ENCODE measurements at regions not wholly inside any gene's neighbourhood (a gene's known extent, or its start where the extent isn't known, plus 50 kb on each side); places are given as distances from the start of the nearest gene placed in this dataset.
"Not testable (repeated sequence)": the region's sequence is repeated elsewhere in the genome, so short reads cannot be mapped to it uniquely, and the experiment has no call there.

DNA sequence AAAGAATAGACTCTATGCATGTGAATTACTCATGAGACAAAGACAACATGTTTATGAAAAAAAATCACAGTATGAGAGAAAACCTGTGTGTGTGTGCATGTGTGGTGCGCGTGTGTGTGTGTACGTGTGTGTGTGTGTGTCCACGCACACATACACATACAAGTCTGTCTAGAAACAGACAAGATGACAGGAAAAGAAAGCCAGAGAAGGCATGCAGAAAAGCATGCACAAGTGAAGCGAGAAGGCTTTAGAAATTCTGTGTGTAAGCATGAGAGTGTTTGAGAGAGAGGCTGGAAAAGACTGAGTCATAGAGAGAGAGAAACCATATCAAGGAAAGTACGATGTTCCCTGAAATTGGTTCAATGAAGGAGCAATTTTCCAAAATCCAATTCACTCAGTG, 566.4 kb upstream of the C16orf82 start (continued):
- TF ChIP-seq, protein P1, sequence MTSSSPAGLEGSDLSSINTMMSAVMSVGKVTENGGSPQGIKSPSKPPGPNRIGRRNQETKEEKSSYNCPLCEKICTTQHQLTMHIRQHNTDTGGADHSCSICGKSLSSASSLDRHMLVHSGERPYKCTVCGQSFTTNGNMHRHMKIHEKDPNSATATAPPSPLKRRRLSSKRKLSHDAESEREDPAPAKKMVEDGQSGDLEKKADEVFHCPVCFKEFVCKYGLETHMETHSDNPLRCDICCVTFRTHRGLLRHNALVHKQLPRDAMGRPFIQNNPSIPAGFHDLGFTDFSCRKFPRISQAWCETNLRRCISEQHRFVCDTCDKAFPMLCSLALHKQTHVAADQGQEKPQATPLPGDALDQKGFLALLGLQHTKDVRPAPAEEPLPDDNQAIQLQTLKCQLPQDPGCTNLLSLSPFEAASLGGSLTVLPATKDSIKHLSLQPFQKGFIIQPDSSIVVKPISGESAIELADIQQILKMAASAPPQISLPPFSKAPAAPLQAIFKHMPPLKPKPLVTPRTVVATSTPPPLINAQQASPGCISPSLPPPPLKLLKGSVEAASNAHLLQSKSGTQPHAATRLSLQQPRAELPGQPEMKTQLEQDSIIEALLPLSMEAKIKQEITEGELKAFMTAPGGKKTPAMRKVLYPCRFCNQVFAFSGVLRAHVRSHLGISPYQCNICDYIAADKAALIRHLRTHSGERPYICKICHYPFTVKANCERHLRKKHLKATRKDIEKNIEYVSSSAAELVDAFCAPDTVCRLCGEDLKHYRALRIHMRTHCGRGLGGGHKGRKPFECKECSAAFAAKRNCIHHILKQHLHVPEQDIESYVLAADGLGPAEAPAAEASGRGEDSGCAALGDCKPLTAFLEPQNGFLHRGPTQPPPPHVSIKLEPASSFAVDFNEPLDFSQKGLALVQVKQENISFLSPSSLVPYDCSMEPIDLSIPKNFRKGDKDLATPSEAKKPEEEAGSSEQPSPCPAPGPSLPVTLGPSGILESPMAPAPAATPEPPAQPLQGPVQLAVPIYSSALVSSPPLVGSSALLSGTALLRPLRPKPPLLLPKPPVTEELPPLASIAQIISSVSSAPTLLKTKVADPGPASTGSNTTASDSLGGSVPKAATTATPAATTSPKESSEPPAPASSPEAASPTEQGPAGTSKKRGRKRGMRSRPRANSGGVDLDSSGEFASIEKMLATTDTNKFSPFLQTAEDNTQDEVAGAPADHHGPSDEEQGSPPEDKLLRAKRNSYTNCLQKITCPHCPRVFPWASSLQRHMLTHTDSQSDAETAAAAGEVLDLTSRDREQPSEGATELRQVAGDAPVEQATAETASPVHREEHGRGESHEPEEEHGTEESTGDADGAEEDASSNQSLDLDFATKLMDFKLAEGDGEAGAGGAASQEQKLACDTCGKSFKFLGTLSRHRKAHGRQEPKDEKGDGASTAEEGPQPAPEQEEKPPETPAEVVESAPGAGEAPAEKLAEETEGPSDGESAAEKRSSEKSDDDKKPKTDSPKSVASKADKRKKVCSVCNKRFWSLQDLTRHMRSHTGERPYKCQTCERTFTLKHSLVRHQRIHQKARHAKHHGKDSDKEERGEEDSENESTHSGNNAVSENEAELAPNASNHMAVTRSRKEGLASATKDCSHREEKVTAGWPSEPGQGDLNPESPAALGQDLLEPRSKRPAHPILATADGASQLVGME (CRISPR knock-in tag; IDR thresholded peaks at IDR 0.05) = no peak

DNA sequence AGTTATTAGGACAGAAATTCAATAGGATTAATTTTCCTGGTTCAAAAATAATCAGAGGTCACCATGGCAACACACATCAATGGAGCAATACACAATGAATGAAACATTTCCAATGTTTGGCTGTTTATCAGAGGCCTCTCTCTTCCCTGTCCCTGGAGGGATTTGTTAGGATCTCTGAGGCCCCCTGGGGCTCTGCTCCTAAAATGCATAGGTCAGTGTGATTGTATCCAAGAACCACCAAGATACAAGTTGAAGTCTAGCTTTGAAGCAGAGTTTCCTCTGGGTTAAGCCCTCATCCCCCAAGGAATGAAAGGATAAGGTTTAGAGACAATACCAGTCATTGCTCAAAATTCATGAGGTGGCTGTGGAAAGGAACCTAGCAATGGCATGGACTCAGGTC, 561.2 kb upstream of the C16orf82 start:
- DNase-seq (ENCODE audit: extremely low read depth in 1 of 4, low spot score in 3 of 4) (no peak), ATAC-seq (no peak), FAIRE-seq (no peak)
- no peaks in the 10 kb centered on the region for H4K20me1 ChIP-seq (replicated peaks; ENCODE audit: control insufficient read depth, insufficient read depth, low read length)
- ChIA-PET CTCF (ENCODE audit: low intra/inter-chr PET ratio) (no interaction called here), POLR2A (interaction anchor here (1.1 kb wide), 1 partner anchor 12 kb away, joined by 4 read pairs; no protein-coding TSS in a partner anchor)
- H3K27me3 ChIP-seq (ENCODE audit: control insufficient read depth in 2 of 2, insufficient read depth in 2 of 2, low read length in 2 of 2) = no peaks in the 10 kb centered on the region; a peak in 1 of 5 replicates
- no peak overlapping the region for H2AFZ ChIP-seq (ENCODE audit: low read depth, low read length)
- in situ Hi-C loops (cut with MboI) (no loop called here), intact Hi-C loops (cut with micrococcal nuclease) (no loop called here)
- H3K9me3 ChIP-seq (replicated peaks; ENCODE audit: control insufficient read depth, insufficient read depth, low read depth, low read length) = no peaks in the 10 kb centered on the region
- H3K4me3 ChIP-seq = no peak overlapping the region
- no peak overlapping the region for H3K9ac ChIP-seq (ENCODE audit: insufficient read depth in 1 of 2, low read depth in 2 of 2, low read length in 2 of 2)
- H3K79me2 ChIP-seq (ENCODE audit: control insufficient read depth, insufficient read depth, low read length) = no peaks in the 10 kb centered on the region
- H3K4me2 ChIP-seq (ENCODE audit: insufficient read depth, low read length) = no peak overlapping the region
- TF ChIP-seq, protein P2, sequence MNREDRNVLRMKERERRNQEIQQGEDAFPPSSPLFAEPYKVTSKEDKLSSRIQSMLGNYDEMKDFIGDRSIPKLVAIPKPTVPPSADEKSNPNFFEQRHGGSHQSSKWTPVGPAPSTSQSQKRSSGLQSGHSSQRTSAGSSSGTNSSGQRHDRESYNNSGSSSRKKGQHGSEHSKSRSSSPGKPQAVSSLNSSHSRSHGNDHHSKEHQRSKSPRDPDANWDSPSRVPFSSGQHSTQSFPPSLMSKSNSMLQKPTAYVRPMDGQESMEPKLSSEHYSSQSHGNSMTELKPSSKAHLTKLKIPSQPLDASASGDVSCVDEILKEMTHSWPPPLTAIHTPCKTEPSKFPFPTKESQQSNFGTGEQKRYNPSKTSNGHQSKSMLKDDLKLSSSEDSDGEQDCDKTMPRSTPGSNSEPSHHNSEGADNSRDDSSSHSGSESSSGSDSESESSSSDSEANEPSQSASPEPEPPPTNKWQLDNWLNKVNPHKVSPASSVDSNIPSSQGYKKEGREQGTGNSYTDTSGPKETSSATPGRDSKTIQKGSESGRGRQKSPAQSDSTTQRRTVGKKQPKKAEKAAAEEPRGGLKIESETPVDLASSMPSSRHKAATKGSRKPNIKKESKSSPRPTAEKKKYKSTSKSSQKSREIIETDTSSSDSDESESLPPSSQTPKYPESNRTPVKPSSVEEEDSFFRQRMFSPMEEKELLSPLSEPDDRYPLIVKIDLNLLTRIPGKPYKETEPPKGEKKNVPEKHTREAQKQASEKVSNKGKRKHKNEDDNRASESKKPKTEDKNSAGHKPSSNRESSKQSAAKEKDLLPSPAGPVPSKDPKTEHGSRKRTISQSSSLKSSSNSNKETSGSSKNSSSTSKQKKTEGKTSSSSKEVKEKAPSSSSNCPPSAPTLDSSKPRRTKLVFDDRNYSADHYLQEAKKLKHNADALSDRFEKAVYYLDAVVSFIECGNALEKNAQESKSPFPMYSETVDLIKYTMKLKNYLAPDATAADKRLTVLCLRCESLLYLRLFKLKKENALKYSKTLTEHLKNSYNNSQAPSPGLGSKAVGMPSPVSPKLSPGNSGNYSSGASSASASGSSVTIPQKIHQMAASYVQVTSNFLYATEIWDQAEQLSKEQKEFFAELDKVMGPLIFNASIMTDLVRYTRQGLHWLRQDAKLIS (CRISPR knock-in tag; IDR thresholded peaks at IDR 0.05) = no peak
- TF ChIP-seq RFX1 (IDR thresholded peaks at IDR 0.05) = peak; percentile 38
- no peak for TF ChIP-seq MIER1 (IDR thresholded peaks at IDR 0.05; ENCODE audit: low read depth)
- TF ChIP-seq ZNF311 (CRISPR knock-in tag; IDR thresholded peaks at IDR 0.05) = no peak
- no peaks in the 10 kb centered on the region for H3K4me1 ChIP-seq (replicated peaks in 1 of 2; ENCODE audit: control insufficient read depth in 2 of 2, insufficient read depth in 2 of 2, low read length in 2 of 2)
- no peaks in the 10 kb centered on the region for H3K9me1 ChIP-seq (ENCODE audit: control insufficient read depth, insufficient read depth, low read length)
- H3K27ac ChIP-seq (ENCODE audit: extremely low read depth, low read depth, low read length) = no peak overlapping the region
- BruUV-seq (replicated peaks) = no TSS peak
- no peaks in the 10 kb centered on the region for H3K36me3 ChIP-seq (ENCODE audit: control insufficient read depth, insufficient read depth, low read length)

DNA sequence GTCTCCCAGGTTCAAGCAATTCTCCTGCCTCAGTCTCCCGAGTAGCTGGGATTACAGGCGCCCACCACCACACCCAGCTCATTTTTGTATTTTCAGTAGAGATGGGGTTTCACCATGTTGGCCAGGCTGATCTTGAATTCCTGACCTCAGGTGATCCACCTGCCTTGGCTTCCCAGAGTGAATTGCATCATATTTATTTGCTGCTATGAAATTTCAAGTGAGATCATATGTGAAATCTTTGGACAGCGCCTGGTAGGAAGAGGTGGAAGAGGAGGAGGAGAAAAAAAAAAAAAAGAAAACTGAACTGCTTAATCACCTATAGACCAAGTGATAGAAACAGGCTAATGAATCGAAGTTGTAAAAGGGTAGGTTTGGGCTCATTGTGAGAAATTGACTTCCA, 557.8 kb upstream of the C16orf82 start:
- FAIRE-seq; H3K9me3 ChIP-seq (replicated peaks; ENCODE audit: control insufficient read depth, insufficient read depth, low read depth, low read length); H3K9me1 ChIP-seq (ENCODE audit: control insufficient read depth, insufficient read depth, low read length); POLR2A ChIA-PET; H3K4me1 ChIP-seq (replicated peaks in 1 of 2; ENCODE audit: control insufficient read depth in 2 of 2, insufficient read depth in 2 of 2, low read length in 2 of 2); in situ Hi-C loops (cut with MboI); DNase-seq (ENCODE audit: extremely low read depth in 1 of 4, low spot score in 3 of 4); H2AFZ ChIP-seq (ENCODE audit: low read depth, low read length); H3K36me3 ChIP-seq (ENCODE audit: control insufficient read depth, insufficient read depth, low read length); H3K27me3 ChIP-seq (ENCODE audit: control insufficient read depth in 2 of 2, insufficient read depth in 2 of 2, low read length in 2 of 2); H3K9ac ChIP-seq (ENCODE audit: insufficient read depth in 1 of 2, low read depth in 2 of 2, low read length in 2 of 2); H3K4me3 ChIP-seq; H4K20me1 ChIP-seq (replicated peaks; ENCODE audit: control insufficient read depth, insufficient read depth, low read length); ATAC-seq; H3K4me2 ChIP-seq (ENCODE audit: insufficient read depth, low read length); H3K27ac ChIP-seq (ENCODE audit: extremely low read depth, low read depth, low read length); intact Hi-C loops (cut with micrococcal nuclease); H3K79me2 ChIP-seq (ENCODE audit: control insufficient read depth, insufficient read depth, low read length); BruUV-seq (replicated peaks); CTCF ChIA-PET (ENCODE audit: low intra/inter-chr PET ratio): not testable (repeated sequence)
- 5% methylated on average over 4 of the region's 4 CpGs for WGBS (ENCODE audit: insufficient coverage, low coverage, missing lambda C conversion rate)
